ENCODE measurements at regions not wholly inside any gene's neighbourhood (a gene's known extent, or its start where the extent isn't known, plus 50 kb on each side); places are given as distances from the start of the nearest gene placed in this dataset.

- Histone ChIP-seq H2BK12ac (ENCODE audit: low read depth, low read length) (no peak overlapping the region), H3K9me3 (ENCODE audit: insufficient read depth in 2 of 2, low read depth in 1 of 2, low read length in 1 of 2) (no peaks in the 10 kb centered on the region), H3K79me1 (ENCODE audit: low read depth, low read length) (no peaks in the 10 kb centered on the region), H3K18ac (ENCODE audit: extremely low read depth, low read length) (no peak overlapping the region), H3K27me3 (replicated peaks in 1 of 4; ENCODE audit: control insufficient read depth in 3 of 4, extremely low read depth in 1 of 4, insufficient read depth in 3 of 4, low read length in 3 of 4) (no peaks in the 10 kb centered on the region), H3K9ac (replicated peaks in 1 of 4; ENCODE audit: extremely low read depth in 1 of 4, low read depth in 3 of 4, low read length in 3 of 4) (no peak overlapping the region), H2BK20ac (ENCODE audit: low read length) (no peak overlapping the region), H4K5ac (ENCODE audit: insufficient read length, low read depth, low read length) (no peak overlapping the region), H2BK15ac (ENCODE audit: low read length) (no peak overlapping the region), H4K8ac (ENCODE audit: extremely low read depth, insufficient read depth, low read length) (no peak overlapping the region), H3K23ac (ENCODE audit: insufficient read length) (no peak overlapping the region), H3K56ac (replicated peaks; ENCODE audit: insufficient read length, low read depth, low read length) (no peak overlapping the region), H2BK5ac (ENCODE audit: low read depth, low read length) (no peak overlapping the region), H2AFZ (ENCODE audit: low read length) (no peak overlapping the region), H3K27ac (ENCODE audit: low read depth, low read length) (no peak overlapping the region), H2BK120ac (replicated peaks; ENCODE audit: low read depth, low read length) (no peak overlapping the region), H2AK5ac (ENCODE audit: low read depth, low read length) (no peak overlapping the region), H3K79me2 (ENCODE audit: control insufficient read depth in 1 of 2, insufficient read depth in 2 of 2, low read length in 2 of 2) (no peaks in the 10 kb centered on the region), H3K4me2 (ENCODE audit: insufficient read depth in 1 of 2, low read depth in 2 of 2, low read length in 2 of 2) (no peak overlapping the region), H3K4ac (replicated peaks; ENCODE audit: insufficient read length, low read depth, low read length) (no peak overlapping the region), H3K14ac (ENCODE audit: insufficient read length) (no peak overlapping the region), H4K91ac (replicated peaks; ENCODE audit: insufficient read length, low read length) (no peak overlapping the region), H4K20me1 (replicated peaks in 1 of 2; ENCODE audit: control insufficient read depth in 1 of 2, insufficient read depth in 2 of 2, low read length in 2 of 2) (no peaks in the 10 kb centered on the region), H3K36me3 (ENCODE audit: control insufficient read depth in 2 of 4, insufficient read depth in 4 of 4, low read length in 3 of 4) (no peaks in the 10 kb centered on the region), H3K4me1 (replicated peaks in 1 of 4; ENCODE audit: control insufficient read depth in 3 of 4, insufficient read depth in 4 of 4, low read length in 3 of 4) (peaks cover 0 to 4% (median 2%) of the 10 kb centered on the region in 4 experiments; a peak in 3 of 7 replicates), H3K4me3 (ENCODE audit: extremely low read depth in 1 of 4, insufficient read depth in 2 of 4, low read depth in 3 of 4, low read length in 4 of 4) (no peak overlapping the region), H3K23me2 (ENCODE audit: low read depth, low read length) (no peaks in the 10 kb centered on the region)
- no peak for FAIRE-seq
- ChIA-PET POLR2A (ENCODE audit: partially characterized antibody) (interaction anchor here (1.2 kb wide), 1 partner anchor 16 kb away, joined by 5 read pairs; no protein-coding TSS in a partner anchor), CTCF (ENCODE audit: partially characterized antibody) (interaction anchor here (0.7 to 4.2 kb wide), 5 partner anchors 8 to 245 kb away, joined by 3 to 16 read pairs (median 5); no protein-coding TSS in a partner anchor)
- no peak for DNase-seq (ENCODE audit: low read depth in 1 of 2, low spot score in 2 of 2)
- TF ChIP-seq MAX (IDR thresholded peaks at IDR 0.05): no peak
- TF ChIP-seq PHF8 (conservative IDR thresholded peaks at IDR 0.05; ENCODE audit: low read depth, low read length): no peak
- no peak for TF ChIP-seq NANOG (IDR thresholded peaks at IDR 0.05; ENCODE audit: insufficient read depth, low read depth, low read length, poor library complexity, severe bottlenecking)
- no peak for TF ChIP-seq CHD2 (IDR thresholded peaks at IDR 0.05; ENCODE audit: low read length)
- TF ChIP-seq CHD1 (IDR thresholded peaks at IDR 0.05; ENCODE audit: low read depth, low read length): no peak
- no peak for TF ChIP-seq SP1 (IDR thresholded peaks at IDR 0.05; ENCODE audit: low read depth, low read length)
- no peak for TF ChIP-seq TCF12 (IDR thresholded peaks at IDR 0.05; ENCODE audit: low read depth, low read length)
- no peak for TF ChIP-seq SAP30 (IDR thresholded peaks at IDR 0.05; ENCODE audit: insufficient read depth, insufficient replicate concordance, low read length)
- no peak for TF ChIP-seq RAD21 (IDR thresholded peaks at IDR 0.05 in 1 of 2, conservative IDR thresholded peaks at IDR 0.05 in 1 of 2; ENCODE audit: low read depth in 2 of 2, low read length in 2 of 2)
- no peak for TF ChIP-seq GTF2F1 (IDR thresholded peaks at IDR 0.05; ENCODE audit: borderline replicate concordance, low read depth, low read length)
- TF ChIP-seq EZH2 (IDR thresholded peaks at IDR 0.05; ENCODE audit: low read depth, low read length, severe bottlenecking): no peak
- TF ChIP-seq SIRT6 (IDR thresholded peaks at IDR 0.05; ENCODE audit: low read length): no peak
- no peak for TF ChIP-seq RBBP5 (IDR thresholded peaks at IDR 0.05; ENCODE audit: borderline replicate concordance, low read depth, low read length)
- 90% methylated on average over 6 of the region's 6 CpGs; no CpG with 5 or more reads in 1 of the 2 experiments for WGBS, 2 experiments (ENCODE audit: extremely low coverage in 1 of 2, insufficient coverage in 1 of 2, insufficient read length in 1 of 2, insufficient replicate concordance in 2 of 2, low coverage in 1 of 2, low lambda C conversion rate in 2 of 2, missing lambda C conversion rate in 1 of 2)
Measured at GRCh38 chr2:172216477-172216876, 113.8 kb upstream of the DLX2 start.
